Keratinocyte (primary cell): ENCODE measurements at regions not wholly inside any gene's neighbourhood (a gene's known extent, or its start where the extent isn't known, plus 50 kb on each side); places are given as distances from the start of the nearest gene placed in this dataset.

Experiments used
- DNase-seq: peaks from one replicate; pipeline ENCODE4 v3.0.0-alpha.2; 2011; ENCODE audit warnings: low read depth, missing footprints, low spot score
- FAIRE-seq: peaks from 2 replicates; lab custom pipeline; 2011; peaks lifted over from hg19 to GRCh38; lab: Jason Lieb, UNC
- H2AFZ ChIP-seq: 2 replicates; pipeline ENCODE4 v1.6.0; 2012; ENCODE audit warnings: low read length, control low read depth, inconsistent platforms; ENCODE audit not compliant: control insufficient read depth
- H3K27ac ChIP-seq: 2 replicates; pipeline ENCODE4 v1.5.1; 2011; ENCODE audit warnings: low read length; ENCODE audit not compliant: control insufficient read depth, insufficient read depth
- H3K27me3 ChIP-seq: 3 replicates; pipeline ENCODE4 v1.6.0; 2011; ENCODE audit warnings: low read length; ENCODE audit not compliant: control insufficient read depth, insufficient read depth; ENCODE audit errors: extremely low read depth
- H3K36me3 ChIP-seq, 2 experiments: 2 replicates in 1 of 2; 3 replicates in 1 of 2; pipeline ENCODE4 v1.5.1; 2011; ENCODE audit warnings: low read length in 2 of 2, mild to moderate bottlenecking in 1 of 2; ENCODE audit not compliant: control insufficient read depth in 2 of 2, insufficient read depth in 2 of 2; ENCODE audit errors: extremely low read depth in 1 of 2
- H3K4me1 ChIP-seq: 3 replicates; pipeline ENCODE4 v1.5.1; 2011; ENCODE audit warnings: low read length; ENCODE audit not compliant: control insufficient read depth, insufficient read depth; ENCODE audit errors: extremely low read depth
- H3K4me2 ChIP-seq: 3 replicates; pipeline ENCODE4 v1.6.0; 2011; ENCODE audit warnings: low read depth, low read length; ENCODE audit not compliant: control insufficient read depth, insufficient read depth; ENCODE audit errors: extremely low read depth
- H3K4me3 ChIP-seq, 3 experiments: fragments of 200-600 bp in 1 of 3; sonication (generic) in 1 of 3; 2 replicates in 2 of 3; 3 replicates in 1 of 3; pipeline ENCODE4 v1.5.1; 2011 to 2016; ENCODE audit warnings: low read length in 3 of 3, mild to moderate bottlenecking in 3 of 3, control low read depth in 2 of 3, inconsistent platforms in 1 of 3, low read depth in 1 of 3, mixed read lengths in 1 of 3, mixed run types in 1 of 3, moderate library complexity in 1 of 3; ENCODE audit not compliant: control insufficient read depth in 2 of 3, insufficient read depth in 2 of 3; ENCODE audit errors: extremely low read depth in 1 of 3
- H3K79me2 ChIP-seq: 2 replicates; pipeline ENCODE4 v1.6.0; 2012; ENCODE audit warnings: low read length; ENCODE audit not compliant: control insufficient read depth, insufficient read depth
- H3K9ac ChIP-seq: 3 replicates; pipeline ENCODE4 v1.6.0; 2011; ENCODE audit warnings: low read length; ENCODE audit not compliant: control insufficient read depth, insufficient read depth; ENCODE audit errors: extremely low read depth
- H3K9me1 ChIP-seq: 3 replicates; pipeline ENCODE4 v1.6.0; 2011; ENCODE audit warnings: low read length; ENCODE audit not compliant: control insufficient read depth, insufficient read depth; ENCODE audit errors: extremely low read depth
- H3K9me3 ChIP-seq: 2 replicates; pipeline ENCODE4 v1.5.1; 2012; ENCODE audit warnings: low read depth, low read length; ENCODE audit not compliant: control insufficient read depth
- H4K20me1 ChIP-seq: 3 replicates; pipeline ENCODE4 v1.6.0; 2011; ENCODE audit warnings: low read length; ENCODE audit not compliant: control insufficient read depth, insufficient read depth; ENCODE audit errors: extremely low read depth
- CTCF ChIP-seq, 3 experiments: IDR thresholded peaks in 1 of 3; conservative IDR thresholded peaks in 1 of 3; optimal IDR thresholded peaks in 1 of 3; 2 replicates in 2 of 3; 3 replicates in 1 of 3; pipeline versions ENCODE3 to v1.5.1; 2011; ENCODE audit warnings: low read length in 3 of 3, mild to moderate bottlenecking in 3 of 3, moderate library complexity in 2 of 3, control low read depth in 1 of 3, inconsistent platforms in 1 of 3; ENCODE audit not compliant: insufficient read depth in 2 of 3; ENCODE audit errors: extremely low read depth in 1 of 3
- EZH2 ChIP-seq: IDR thresholded peaks from one replicate; pipeline ENCODE4 v1.6.1; 2012; ENCODE audit warnings: inconsistent platforms, mild to moderate bottlenecking, low read length, moderate library complexity
- dilution Hi-C: fragments of 300-500 bp; cut with MboI; formaldehyde crosslinking; loops from one replicate; pipeline ENCODE4 v1.7.0; 2020; ENCODE audit warnings: low sequenced_read_pairs; ENCODE audit not compliant: extremely low pct_ligation_motif_present

GRCh38 chr12:65765436-65765813 lies 58.9 kb upstream of the HMGA2 start:
- H2AFZ ChIP-seq = no peak overlapping the region
- peak overlapping the region; percentile 74 for H3K4me2 ChIP-seq
- TF ChIP-seq CTCF (optimal IDR thresholded peaks at IDR 0.05 in 1 of 3, IDR thresholded peaks at IDR 0.05 in 1 of 3, conservative IDR thresholded peaks at IDR 0.05 in 1 of 3; ENCODE audit: extremely low read depth in 1 of 3, insufficient read depth in 2 of 3, low read length in 3 of 3) (peak in 1 of 3 experiments; percentile 2), EZH2 (no peak)
- FAIRE-seq = peak; percentile 83
- no peaks in the 10 kb centered on the region for H3K9me1 ChIP-seq
- H3K27me3 ChIP-seq = no peaks in the 10 kb centered on the region
- H3K4me3 ChIP-seq = peak overlapping the region in 2 of 3 experiments; percentile 37 to 44
- H3K4me1 ChIP-seq = peaks cover 35% of the 10 kb centered on the region
- no peaks in the 10 kb centered on the region for H3K36me3 ChIP-seq
- peak; percentile 88 for DNase-seq
- peak overlapping the region; percentile 53 for H3K9ac ChIP-seq
- dilution Hi-C loops = no loop called here
- no peaks in the 10 kb centered on the region for H4K20me1 ChIP-seq
- H3K27ac ChIP-seq = peak overlapping the region; percentile 91
- no peaks in the 10 kb centered on the region for H3K79me2 ChIP-seq
- no peaks in the 10 kb centered on the region for H3K9me3 ChIP-seq

GRCh38 chr12:65769880-65770279 lies 54.4 kb upstream of the HMGA2 start:
- no peaks in the 10 kb centered on the region for H3K9me1 ChIP-seq
- no peak overlapping the region for H3K27ac ChIP-seq
- H3K27me3 ChIP-seq = no peaks in the 10 kb centered on the region
- no peaks in the 10 kb centered on the region for H3K79me2 ChIP-seq
- no peak overlapping the region for H3K4me2 ChIP-seq
- TF ChIP-seq EZH2 (no peak), CTCF (optimal IDR thresholded peaks at IDR 0.05 in 1 of 3, IDR thresholded peaks at IDR 0.05 in 1 of 3, conservative IDR thresholded peaks at IDR 0.05 in 1 of 3; ENCODE audit: extremely low read depth in 1 of 3, insufficient read depth in 2 of 3, low read length in 3 of 3) (no peak)
- H3K9me3 ChIP-seq = no peaks in the 10 kb centered on the region
- DNase-seq (no peak), FAIRE-seq (no peak)
- H3K36me3 ChIP-seq = no peaks in the 10 kb centered on the region
- H2AFZ ChIP-seq = no peak overlapping the region
- no peak overlapping the region for H3K9ac ChIP-seq
- H3K4me1 ChIP-seq = peaks cover 12% of the 10 kb centered on the region
- dilution Hi-C loops = no loop called here
- no peak overlapping the region for H3K4me3 ChIP-seq
- no peaks in the 10 kb centered on the region for H4K20me1 ChIP-seq
